PC-9 (cell line): ENCODE measurements at regions not wholly inside any gene's neighbourhood (a gene's known extent, or its start where the extent isn't known, plus 50 kb on each side); places are given as distances from the start of the nearest gene placed in this dataset.
"Not testable (repeated sequence)": the region's sequence is repeated elsewhere in the genome, so short reads cannot be mapped to it uniquely, and the experiment has no call there.

Experiments
- EZH2 ChIP-seq: fragments of 200-600 bp; sonication (generic); IDR thresholded peaks from 2 replicates; pipeline ENCODE4 v1.8.0; 2017; ENCODE audit warnings: antibody characterized with exemption, low read depth
- TF ChIP-seq, protein P1 (sequence below): fragments of 200-600 bp; sonication (generic); conservative IDR thresholded peaks from 2 replicates; pipeline ENCODE4 v1.6.1; 2017; ENCODE audit warnings: mixed run types, antibody characterized with exemption, mild to moderate bottlenecking, moderate library complexity

DNA sequence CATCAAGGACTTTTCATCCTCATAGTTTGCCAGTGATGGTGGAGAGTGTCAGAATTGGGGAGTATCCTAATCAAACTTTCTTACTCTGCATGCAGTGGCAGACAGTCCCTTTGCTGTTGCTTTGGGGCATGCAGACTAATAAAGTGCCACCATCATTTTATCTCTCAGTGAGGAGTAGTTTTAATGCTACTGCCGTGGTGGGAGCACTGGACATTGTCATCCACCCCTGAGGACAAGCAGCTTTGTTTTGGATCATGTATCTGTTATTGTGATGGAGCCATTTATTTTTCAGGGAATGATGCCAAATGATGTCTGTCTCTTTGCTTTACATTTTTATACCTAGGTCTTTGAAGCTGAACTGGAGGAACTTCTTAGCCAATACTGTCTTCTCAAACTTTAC is 1226.9 kb downstream of the FOXD4L5 start:
- TF ChIP-seq, protein P1, sequence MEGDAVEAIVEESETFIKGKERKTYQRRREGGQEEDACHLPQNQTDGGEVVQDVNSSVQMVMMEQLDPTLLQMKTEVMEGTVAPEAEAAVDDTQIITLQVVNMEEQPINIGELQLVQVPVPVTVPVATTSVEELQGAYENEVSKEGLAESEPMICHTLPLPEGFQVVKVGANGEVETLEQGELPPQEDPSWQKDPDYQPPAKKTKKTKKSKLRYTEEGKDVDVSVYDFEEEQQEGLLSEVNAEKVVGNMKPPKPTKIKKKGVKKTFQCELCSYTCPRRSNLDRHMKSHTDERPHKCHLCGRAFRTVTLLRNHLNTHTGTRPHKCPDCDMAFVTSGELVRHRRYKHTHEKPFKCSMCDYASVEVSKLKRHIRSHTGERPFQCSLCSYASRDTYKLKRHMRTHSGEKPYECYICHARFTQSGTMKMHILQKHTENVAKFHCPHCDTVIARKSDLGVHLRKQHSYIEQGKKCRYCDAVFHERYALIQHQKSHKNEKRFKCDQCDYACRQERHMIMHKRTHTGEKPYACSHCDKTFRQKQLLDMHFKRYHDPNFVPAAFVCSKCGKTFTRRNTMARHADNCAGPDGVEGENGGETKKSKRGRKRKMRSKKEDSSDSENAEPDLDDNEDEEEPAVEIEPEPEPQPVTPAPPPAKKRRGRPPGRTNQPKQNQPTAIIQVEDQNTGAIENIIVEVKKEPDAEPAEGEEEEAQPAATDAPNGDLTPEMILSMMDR, result not testable (repeated sequence)
- not testable (repeated sequence) for TF ChIP-seq EZH2
